ENCODE measurements at regions not wholly inside any gene's neighbourhood (a gene's known extent, or its start where the extent isn't known, plus 50 kb on each side); places are given as distances from the start of the nearest gene placed in this dataset.

- H3K4me3 ChIP-seq (ENCODE audit: low read depth, low read length, poor library complexity, severe bottlenecking), result no peak overlapping the region
- H2AFZ ChIP-seq (ENCODE audit: low read length), result no peak overlapping the region
- H3K27ac ChIP-seq (ENCODE audit: low read depth, low read length, poor library complexity, severe bottlenecking), result no peak overlapping the region
- no peaks in the 10 kb centered on the region for H3K4me1 ChIP-seq (ENCODE audit: insufficient read depth, low read length, severe bottlenecking)
- H3K79me2 ChIP-seq (ENCODE audit: insufficient read depth, low read length), result no peaks in the 10 kb centered on the region
- H4K20me1 ChIP-seq (ENCODE audit: insufficient read depth, low read length), result no peaks in the 10 kb centered on the region
- H3F3A ChIP-seq (ENCODE audit: insufficient read depth, low read length), result no peaks in the 10 kb centered on the region
- no peaks in the 10 kb centered on the region for H3K36me3 ChIP-seq (ENCODE audit: insufficient read depth, low read length)
- H3K9me2 ChIP-seq (ENCODE audit: low read depth, low read length), result no peaks in the 10 kb centered on the region
- no peaks in the 10 kb centered on the region for H3K27me3 ChIP-seq (ENCODE audit: insufficient read depth, low read length)
- no peak overlapping the region for H3K4me2 ChIP-seq (ENCODE audit: low read length)
- TF ChIP-seq, protein P1, sequence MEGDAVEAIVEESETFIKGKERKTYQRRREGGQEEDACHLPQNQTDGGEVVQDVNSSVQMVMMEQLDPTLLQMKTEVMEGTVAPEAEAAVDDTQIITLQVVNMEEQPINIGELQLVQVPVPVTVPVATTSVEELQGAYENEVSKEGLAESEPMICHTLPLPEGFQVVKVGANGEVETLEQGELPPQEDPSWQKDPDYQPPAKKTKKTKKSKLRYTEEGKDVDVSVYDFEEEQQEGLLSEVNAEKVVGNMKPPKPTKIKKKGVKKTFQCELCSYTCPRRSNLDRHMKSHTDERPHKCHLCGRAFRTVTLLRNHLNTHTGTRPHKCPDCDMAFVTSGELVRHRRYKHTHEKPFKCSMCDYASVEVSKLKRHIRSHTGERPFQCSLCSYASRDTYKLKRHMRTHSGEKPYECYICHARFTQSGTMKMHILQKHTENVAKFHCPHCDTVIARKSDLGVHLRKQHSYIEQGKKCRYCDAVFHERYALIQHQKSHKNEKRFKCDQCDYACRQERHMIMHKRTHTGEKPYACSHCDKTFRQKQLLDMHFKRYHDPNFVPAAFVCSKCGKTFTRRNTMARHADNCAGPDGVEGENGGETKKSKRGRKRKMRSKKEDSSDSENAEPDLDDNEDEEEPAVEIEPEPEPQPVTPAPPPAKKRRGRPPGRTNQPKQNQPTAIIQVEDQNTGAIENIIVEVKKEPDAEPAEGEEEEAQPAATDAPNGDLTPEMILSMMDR (IDR thresholded peaks at IDR 0.05; ENCODE audit: low read length), result no peak
- no peak for TF ChIP-seq EZH2 (IDR thresholded peaks at IDR 0.05; ENCODE audit: borderline replicate concordance, low read length)
- H3K9me3 ChIP-seq (ENCODE audit: low read length), result no peaks in the 10 kb centered on the region
- H3K9ac ChIP-seq (ENCODE audit: low read length), result no peak overlapping the region
Measured at GRCh38 chr5:130724658-130725057, 440.4 kb downstream of the HINT1 start.

GRCh38 chr5:130720355-130720754 lies 444.7 kb downstream of the HINT1 start:
- no peaks in the 10 kb centered on the region for H3K27me3 ChIP-seq (ENCODE audit: insufficient read depth, low read length)
- H3K36me3 ChIP-seq (ENCODE audit: insufficient read depth, low read length), result no peaks in the 10 kb centered on the region
- H3K27ac ChIP-seq (ENCODE audit: low read depth, low read length, poor library complexity, severe bottlenecking), result no peak overlapping the region
- H3K4me3 ChIP-seq (ENCODE audit: low read depth, low read length, poor library complexity, severe bottlenecking), result no peak overlapping the region
- no peak for TF ChIP-seq EZH2 (IDR thresholded peaks at IDR 0.05; ENCODE audit: borderline replicate concordance, low read length)
- TF ChIP-seq, protein P1 (IDR thresholded peaks at IDR 0.05; ENCODE audit: low read length), result peak; percentile 29; the same call in 1 of the 2 replicates
- H3K9me2 ChIP-seq (ENCODE audit: low read depth, low read length), result no peaks in the 10 kb centered on the region
- H4K20me1 ChIP-seq (ENCODE audit: insufficient read depth, low read length), result no peaks in the 10 kb centered on the region
- H2AFZ ChIP-seq (ENCODE audit: low read length), result no peak overlapping the region
- H3K4me2 ChIP-seq (ENCODE audit: low read length), result no peak overlapping the region
- no peaks in the 10 kb centered on the region for H3K79me2 ChIP-seq (ENCODE audit: insufficient read depth, low read length)
- no peaks in the 10 kb centered on the region for H3K9me3 ChIP-seq (ENCODE audit: low read length)
- H3F3A ChIP-seq (ENCODE audit: insufficient read depth, low read length), result no peaks in the 10 kb centered on the region
- no peak overlapping the region for H3K9ac ChIP-seq (ENCODE audit: low read length)
- no peaks in the 10 kb centered on the region for H3K4me1 ChIP-seq (ENCODE audit: insufficient read depth, low read length, severe bottlenecking)

DNA sequence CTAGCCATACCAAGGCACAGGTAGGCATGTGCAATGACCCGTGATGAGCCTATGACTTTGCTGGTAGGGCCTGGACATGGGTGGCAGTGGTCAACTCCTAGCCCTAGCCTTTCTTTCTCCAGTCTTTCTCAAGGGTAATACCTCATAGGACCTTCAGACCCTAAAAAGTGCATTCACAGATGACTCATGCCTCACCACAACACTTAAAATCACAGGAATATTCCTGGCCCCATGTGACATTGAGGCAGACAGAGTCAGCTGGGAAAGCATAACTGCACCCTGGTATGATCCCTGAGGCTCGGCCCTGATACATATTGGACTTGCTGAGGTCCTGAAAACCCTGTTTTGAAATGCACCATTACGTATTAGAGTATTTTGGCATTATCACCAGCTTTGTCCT lies 449.5 kb downstream of the HINT1 start:
- TF ChIP-seq EZH2 (IDR thresholded peaks at IDR 0.05; ENCODE audit: borderline replicate concordance, low read length), result no peak
- TF ChIP-seq, protein P1 (IDR thresholded peaks at IDR 0.05; ENCODE audit: low read length), result no peak
- Histone ChIP-seq H3K4me1 (ENCODE audit: insufficient read depth, low read length, severe bottlenecking) (no peaks in the 10 kb centered on the region), H3K9ac (ENCODE audit: low read length) (no peak overlapping the region), H3K4me2 (ENCODE audit: low read length) (no peak overlapping the region), H3K4me3 (ENCODE audit: low read depth, low read length, poor library complexity, severe bottlenecking) (no peak overlapping the region), H3K79me2 (ENCODE audit: insufficient read depth, low read length) (no peaks in the 10 kb centered on the region), H3K9me2 (ENCODE audit: low read depth, low read length) (no peaks in the 10 kb centered on the region), H3F3A (ENCODE audit: insufficient read depth, low read length) (no peaks in the 10 kb centered on the region), H3K36me3 (ENCODE audit: insufficient read depth, low read length) (no peaks in the 10 kb centered on the region), H3K27me3 (ENCODE audit: insufficient read depth, low read length) (no peaks in the 10 kb centered on the region), H4K20me1 (ENCODE audit: insufficient read depth, low read length) (no peaks in the 10 kb centered on the region), H2AFZ (ENCODE audit: low read length) (no peak overlapping the region), H3K9me3 (ENCODE audit: low read length) (no peaks in the 10 kb centered on the region), H3K27ac (ENCODE audit: low read depth, low read length, poor library complexity, severe bottlenecking) (no peak overlapping the region)
